Fibroblast of skin of abdomen (primary cell): ENCODE measurements at regions not wholly inside any gene's neighbourhood (a gene's known extent, or its start where the extent isn't known, plus 50 kb on each side); places are given as distances from the start of the nearest gene placed in this dataset.

Experiments used
- DNase-seq: peaks from one replicate; pipeline ENCODE4 v3.0.0-alpha.2; 2013

DNA sequence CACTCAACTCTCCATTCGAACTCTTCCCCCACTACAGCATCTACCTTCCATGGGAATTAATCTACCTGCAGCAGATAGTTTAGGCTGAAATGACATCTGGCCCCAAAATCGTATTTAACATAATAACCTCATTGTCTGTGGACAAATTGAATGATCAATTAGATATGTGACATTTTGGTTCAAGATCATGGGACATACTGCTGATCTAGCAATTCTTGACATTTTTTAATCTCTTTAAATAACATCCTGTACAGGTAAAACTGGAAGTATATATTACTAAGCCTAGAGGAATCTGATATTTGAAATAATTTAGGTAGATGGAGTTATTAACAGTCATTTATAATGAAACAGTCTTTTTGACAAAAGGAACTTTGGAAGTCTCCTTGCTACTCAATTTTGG is 702.5 kb downstream of the NLGN4X start:
- no peak for DNase-seq

DNA sequence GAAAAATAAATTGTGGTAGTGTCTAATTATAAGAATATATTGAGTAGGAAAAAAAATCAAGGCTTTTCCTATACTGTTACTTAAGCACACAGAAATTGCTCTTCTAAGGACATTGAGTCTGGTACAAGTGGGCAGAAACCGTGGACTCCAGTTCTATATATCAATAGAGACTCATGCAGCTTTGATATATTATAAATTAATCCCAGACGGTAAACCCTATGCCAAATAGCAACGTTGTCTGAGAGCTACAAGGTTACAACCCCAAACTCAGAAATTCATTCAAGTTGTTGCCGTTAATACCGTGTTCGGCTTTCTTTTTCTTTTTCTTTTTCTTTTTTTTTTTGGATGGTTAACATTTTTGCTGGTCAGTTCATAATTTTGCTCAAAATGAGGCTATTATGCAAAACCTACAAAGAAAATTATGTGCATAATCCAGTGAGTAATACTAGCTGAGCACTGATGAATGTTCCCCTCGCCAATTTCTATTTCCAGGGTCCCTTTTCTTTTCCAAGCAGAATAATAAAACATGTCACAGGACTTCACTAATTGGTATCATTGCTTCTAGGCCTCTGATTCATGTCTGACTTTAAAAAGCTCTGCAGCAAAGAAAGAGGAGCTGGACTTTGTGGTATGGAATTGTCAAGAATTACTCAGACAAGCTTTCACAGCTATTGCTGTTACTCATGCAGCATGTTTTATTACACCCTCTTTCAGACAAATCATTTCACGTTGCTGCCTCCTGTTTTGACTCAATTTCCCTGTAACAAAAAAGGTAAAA is 737.7 kb downstream of the NLGN4X start:
- peak; percentile 63 for DNase-seq

- no peak for DNase-seq
These were observed 754.4 kb downstream of the NLGN4X start for GRCh38 chrX:5474282-5474681.

DNA sequence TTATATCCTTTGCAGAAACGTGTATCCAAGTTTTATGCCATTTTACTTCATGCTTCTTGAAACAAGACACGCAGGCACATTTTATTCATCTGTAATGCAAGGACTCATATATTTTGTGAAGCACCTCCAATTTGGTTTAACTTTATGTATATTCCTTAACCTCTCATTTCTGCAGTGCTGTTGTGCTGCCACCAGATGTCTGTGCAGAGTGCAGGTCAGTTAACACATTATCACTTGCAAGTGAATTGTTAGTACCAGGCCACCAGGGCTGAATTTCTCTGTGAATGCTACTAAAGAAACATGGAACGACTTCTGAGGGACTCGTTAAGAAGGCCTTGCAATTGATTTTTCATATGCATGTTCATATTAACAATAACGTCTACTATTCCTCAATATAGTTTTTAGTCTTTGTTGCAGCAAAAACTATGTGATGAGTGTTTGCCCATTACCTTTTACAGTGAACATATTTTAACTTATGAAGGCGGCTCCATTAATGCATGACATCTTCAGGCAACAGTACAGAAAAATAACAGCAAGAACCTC is 770.3 kb downstream of the NLGN4X start:
- DNase-seq, result no peak

- DNase-seq, result no peak
These were observed 779.3 kb downstream of the NLGN4X start for GRCh38 chrX:5449323-5449722.

- no peak for DNase-seq
These were observed 796.8 kb downstream of the NLGN4X start for GRCh38 chrX:5431823-5432222.

GRCh38 chrX:5425119-5425518 is 803.5 kb downstream of the NLGN4X start:
- no peak for DNase-seq

DNA sequence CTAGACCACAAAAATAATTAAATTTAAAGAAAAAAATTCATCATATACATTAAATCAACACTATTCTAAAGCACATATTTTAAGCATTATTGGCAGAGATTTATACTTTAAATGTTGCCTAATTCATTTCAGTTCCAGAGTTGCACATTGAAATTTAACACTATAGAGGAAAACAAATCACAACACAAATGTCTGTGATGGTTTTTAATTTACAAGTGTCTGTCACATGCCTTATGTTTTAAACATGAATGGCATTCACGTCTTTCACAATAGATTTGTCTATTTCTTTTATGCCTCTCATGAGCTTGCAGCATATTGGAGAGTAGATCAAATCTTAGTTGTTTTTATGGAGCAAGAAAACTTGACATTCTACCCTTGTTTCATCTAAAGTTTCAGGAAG is 811.3 kb downstream of the NLGN4X start:
- DNase-seq, result no peak

DNA sequence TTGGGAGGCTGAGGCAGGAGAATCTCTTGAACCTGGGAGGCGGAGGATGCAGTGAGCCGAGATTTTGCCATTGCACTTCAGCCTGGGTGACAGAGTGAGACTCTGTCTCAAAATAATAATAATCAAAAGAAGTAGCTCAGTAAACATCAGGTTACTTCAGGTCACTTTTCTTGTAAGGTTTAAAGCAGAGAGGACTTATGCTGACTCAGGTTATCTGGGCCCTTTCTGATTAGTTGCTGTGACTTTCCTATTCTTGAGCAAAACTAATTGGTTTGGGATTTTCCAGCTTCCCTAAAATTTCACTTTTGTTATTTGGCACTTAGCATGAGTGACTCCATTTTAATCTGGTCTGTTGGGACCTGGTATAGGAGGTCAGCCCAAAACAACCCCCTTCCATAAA is 812.9 kb downstream of the NLGN4X start:
- no peak for DNase-seq

- no peak for DNase-seq
These were observed 819.6 kb downstream of the NLGN4X start for GRCh38 chrX:5409106-5409505.

- DNase-seq, result no peak
These were observed 826.2 kb downstream of the NLGN4X start for GRCh38 chrX:5402461-5402860.

- DNase-seq, result no peak
These were observed 829.3 kb downstream of the NLGN4X start for GRCh38 chrX:5399403-5399802.

DNA sequence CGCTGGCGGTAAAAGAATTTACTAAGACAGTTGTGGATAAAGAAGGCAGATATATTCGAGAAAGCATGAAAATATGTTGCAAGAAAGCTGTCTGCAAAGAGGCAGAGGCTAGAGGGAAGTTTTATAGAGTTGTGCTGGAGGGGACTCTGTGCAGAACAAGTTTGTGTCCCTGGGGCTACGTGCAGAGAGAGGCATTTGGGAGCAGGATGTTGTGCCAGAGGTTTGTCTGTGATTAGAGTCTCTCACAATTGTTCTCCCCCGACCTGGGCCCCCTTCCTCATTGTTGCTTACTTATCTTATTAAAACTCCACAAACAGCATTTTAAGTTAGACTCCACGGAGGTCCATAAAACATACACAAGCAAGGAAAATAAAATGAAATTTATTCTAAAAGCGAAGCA is 831.3 kb downstream of the NLGN4X start:
- DNase-seq, result no peak

GRCh38 chrX:5390376-5390775 is 838.3 kb downstream of the NLGN4X start:
- DNase-seq, result no peak

DNA sequence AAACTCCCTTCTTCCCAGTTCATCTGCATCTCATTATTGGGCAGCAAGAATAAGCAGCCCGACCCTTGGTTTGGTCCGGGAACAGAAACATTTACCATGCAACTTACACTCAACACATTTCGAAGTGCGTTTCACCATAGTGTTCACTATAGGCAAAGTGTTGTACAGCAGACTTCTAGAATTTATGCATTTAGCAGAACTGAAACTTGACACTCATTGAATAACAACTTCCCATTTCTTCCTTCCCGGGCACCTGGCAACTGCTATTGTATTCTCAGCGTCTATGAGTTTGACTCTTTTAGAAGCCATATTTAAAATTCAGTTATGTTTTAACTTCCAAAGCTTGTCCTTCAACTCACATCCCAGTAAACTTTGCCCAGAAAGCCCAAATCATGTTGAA is 840.6 kb downstream of the NLGN4X start:
- no peak for DNase-seq

GRCh38 chrX:5380426-5380825 is 848.2 kb downstream of the NLGN4X start:
- no peak for DNase-seq

DNA sequence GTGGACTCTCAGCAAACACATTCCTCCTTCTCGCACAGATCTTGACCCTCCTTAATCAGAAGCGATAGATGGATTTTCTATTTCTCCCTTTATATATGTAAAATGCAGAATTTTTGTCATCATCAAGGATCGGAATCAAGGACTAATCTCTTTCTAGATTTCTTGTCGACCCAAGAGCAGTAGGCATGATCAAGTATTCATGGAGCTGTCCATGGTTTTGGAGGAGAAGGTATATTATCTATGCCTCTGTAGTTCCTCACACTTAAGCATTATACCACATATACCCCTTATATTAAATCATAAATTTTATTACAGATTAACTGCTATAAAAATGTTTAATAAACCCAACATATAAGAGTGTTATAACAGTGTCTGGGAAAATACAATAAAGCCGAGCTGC is 886.8 kb downstream of the NLGN4X start:
- DNase-seq, result no peak

DNA sequence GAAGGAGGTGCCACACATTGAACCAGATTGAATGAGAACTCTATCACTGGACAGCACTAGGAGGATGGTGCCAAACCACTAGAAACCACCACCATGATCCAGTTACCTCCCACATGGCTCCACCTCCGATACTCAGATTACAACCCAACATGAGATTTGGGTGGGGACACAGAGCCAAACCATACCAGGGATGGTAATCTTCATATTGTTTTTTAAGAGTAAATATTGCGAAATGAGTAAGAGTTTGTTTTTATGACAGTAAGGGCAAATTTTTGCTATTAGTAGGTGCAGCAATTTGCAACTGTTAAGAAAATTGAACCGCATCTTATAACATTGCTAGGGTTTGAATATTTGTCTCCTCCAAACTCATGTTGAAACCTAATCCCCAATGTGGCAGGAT is 891.5 kb downstream of the NLGN4X start:
- no peak for DNase-seq

DNA sequence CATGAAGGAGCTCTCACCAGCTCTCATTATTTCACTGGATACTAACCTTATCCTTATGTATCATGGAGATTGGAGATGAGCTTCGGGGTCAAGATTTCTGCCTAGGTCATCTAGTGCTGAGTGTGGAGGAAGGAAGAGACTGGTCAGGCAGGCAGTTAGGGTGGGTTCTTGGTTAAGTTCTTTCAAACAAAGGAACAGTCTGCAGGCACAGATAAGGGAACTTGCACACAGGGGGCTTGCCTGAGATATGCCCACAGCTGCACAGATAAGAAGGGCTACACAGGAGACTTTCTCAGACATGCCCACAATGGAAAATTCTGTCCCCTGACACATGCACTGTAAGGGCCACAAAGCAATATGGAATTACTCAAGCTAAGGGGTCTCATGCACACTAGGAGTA is 904.1 kb downstream of the NLGN4X start:
- no peak for DNase-seq

DNA sequence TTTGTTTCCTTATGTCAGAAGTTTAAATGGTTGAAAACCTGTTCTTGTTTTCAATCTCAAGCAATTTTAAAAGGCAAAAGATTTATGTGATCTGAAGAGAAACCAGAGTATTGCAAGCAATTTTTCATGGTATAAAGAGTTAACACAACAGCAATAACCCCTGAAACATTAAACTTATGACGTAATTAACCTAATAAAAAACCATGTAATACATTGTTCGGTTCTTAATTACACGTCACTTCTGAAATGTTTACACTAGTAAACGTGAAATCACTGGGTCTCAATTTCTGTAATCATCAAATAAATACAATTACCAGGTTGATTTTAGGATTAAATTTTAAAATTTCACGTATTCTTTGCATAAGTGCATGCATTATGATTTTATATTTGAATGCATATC is 914.5 kb downstream of the NLGN4X start:
- DNase-seq, result no peak

DNA sequence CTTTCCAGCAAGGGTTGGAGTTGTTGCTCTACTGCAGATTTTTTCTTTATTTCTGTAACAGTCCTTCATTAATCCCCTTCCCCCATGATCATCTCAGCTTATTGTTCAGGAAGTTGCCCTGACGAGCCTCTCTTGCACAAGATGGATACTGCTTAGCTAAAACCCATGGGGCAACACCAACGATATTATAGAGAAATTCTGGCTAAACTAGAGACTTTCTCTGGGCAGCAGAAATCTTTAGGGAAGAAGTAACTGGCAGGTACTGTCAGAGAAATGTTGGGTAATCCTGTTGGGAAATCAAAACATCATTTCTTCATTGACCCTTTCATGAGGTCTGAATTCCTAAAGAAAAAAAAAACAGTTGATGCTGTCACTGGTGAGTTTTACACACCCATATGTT is 921.3 kb downstream of the NLGN4X start:
- no peak for DNase-seq

GRCh38 chrX:5306654-5307121 is 922.0 kb downstream of the NLGN4X start:
- no peak for DNase-seq

GRCh38 chrX:5305452-5305851 is 923.2 kb downstream of the NLGN4X start:
- DNase-seq, result no peak

- no peak for DNase-seq
These were observed 933.7 kb downstream of the NLGN4X start for GRCh38 chrX:5295004-5295403.

GRCh38 chrX:5290635-5291034 is 938.0 kb downstream of the NLGN4X start:
- no peak for DNase-seq
